ENCODE measurements at regions not wholly inside any gene's neighbourhood (a gene's known extent, or its start where the extent isn't known, plus 50 kb on each side); places are given as distances from the start of the nearest gene placed in this dataset.
"Not testable (repeated sequence)": the region's sequence is repeated elsewhere in the genome, so short reads cannot be mapped to it uniquely, and the experiment has no call there.

- DNase-seq, result no peak
These were observed 683.2 kb upstream of the TPTE start for GRCh38 chr21:9837946-9838737.

- DNase-seq, result no peak
These were observed 682.4 kb upstream of the TPTE start for GRCh38 chr21:9838738-9839642.

- DNase-seq, result not testable (repeated sequence)
These were observed 677.3 kb upstream of the TPTE start for GRCh38 chr21:9844106-9844505.

GRCh38 chr21:9847511-9847910 lies 673.9 kb upstream of the TPTE start:
- not testable (repeated sequence) for DNase-seq

- DNase-seq, result not testable (repeated sequence)
These were observed 670.2 kb upstream of the TPTE start for GRCh38 chr21:9851166-9851565.

- not testable (repeated sequence) for DNase-seq
These were observed 669.7 kb upstream of the TPTE start for GRCh38 chr21:9851695-9852094.

- DNase-seq, result not testable (repeated sequence)
These were observed 663.8 kb upstream of the TPTE start for GRCh38 chr21:9857563-9857962.

- DNase-seq, result not testable (repeated sequence)
These were observed 661.5 kb upstream of the TPTE start for GRCh38 chr21:9859865-9860264.

- not testable (repeated sequence) for DNase-seq
These were observed 658.9 kb upstream of the TPTE start for GRCh38 chr21:9862456-9862855.

- DNase-seq, result not testable (repeated sequence)
These were observed 653.6 kb upstream of the TPTE start for GRCh38 chr21:9867815-9868214.

GRCh38 chr21:9873096-9873495 lies 648.3 kb upstream of the TPTE start:
- not testable (repeated sequence) for DNase-seq

- not testable (repeated sequence) for DNase-seq
These were observed 647.2 kb upstream of the TPTE start for GRCh38 chr21:9874136-9874535.

- not testable (repeated sequence) for DNase-seq
These were observed 640.0 kb upstream of the TPTE start for GRCh38 chr21:9881430-9881829.

- DNase-seq, result not testable (repeated sequence)
These were observed 638.3 kb upstream of the TPTE start for GRCh38 chr21:9883047-9883446.

GRCh38 chr21:9883571-9884282 lies 637.7 kb upstream of the TPTE start:
- DNase-seq, result not testable (repeated sequence)

- DNase-seq, result not testable (repeated sequence)
These were observed 632.9 kb upstream of the TPTE start for GRCh38 chr21:9888500-9888899.

- DNase-seq, result not testable (repeated sequence)
These were observed 617.8 kb upstream of the TPTE start for GRCh38 chr21:9903579-9903978.

- DNase-seq, result not testable (repeated sequence)
These were observed 607.2 kb upstream of the TPTE start for GRCh38 chr21:9914135-9914534.

- DNase-seq, result not testable (repeated sequence)
These were observed 601.9 kb upstream of the TPTE start for GRCh38 chr21:9919446-9919845.

- DNase-seq, result not testable (repeated sequence)
These were observed 577.7 kb upstream of the TPTE start for GRCh38 chr21:9943639-9944038.

- DNase-seq, result not testable (repeated sequence)
These were observed 575.3 kb upstream of the TPTE start for GRCh38 chr21:9946057-9946456.

- not testable (repeated sequence) for DNase-seq
These were observed 571.7 kb upstream of the TPTE start for GRCh38 chr21:9949510-9950289.
